Keratinocyte (primary cell): ENCODE measurements at regions not wholly inside any gene's neighbourhood (a gene's known extent, or its start where the extent isn't known, plus 50 kb on each side); places are given as distances from the start of the nearest gene placed in this dataset.

Experiments used
- EZH2 ChIP-seq: IDR thresholded peaks from one replicate; pipeline ENCODE4 v1.6.1; 2012; ENCODE audit warnings: inconsistent platforms, mild to moderate bottlenecking, low read length, moderate library complexity
- TF ChIP-seq, protein P1 (sequence below), 3 experiments: IDR thresholded peaks in 1 of 3; conservative IDR thresholded peaks in 1 of 3; optimal IDR thresholded peaks in 1 of 3; 2 replicates in 2 of 3; 3 replicates in 1 of 3; pipeline versions ENCODE3 to v1.5.1; 2011; ENCODE audit warnings: low read length in 3 of 3, mild to moderate bottlenecking in 3 of 3, moderate library complexity in 2 of 3, control low read depth in 1 of 3, inconsistent platforms in 1 of 3; ENCODE audit not compliant: insufficient read depth in 2 of 3; ENCODE audit errors: extremely low read depth in 1 of 3

DNA sequence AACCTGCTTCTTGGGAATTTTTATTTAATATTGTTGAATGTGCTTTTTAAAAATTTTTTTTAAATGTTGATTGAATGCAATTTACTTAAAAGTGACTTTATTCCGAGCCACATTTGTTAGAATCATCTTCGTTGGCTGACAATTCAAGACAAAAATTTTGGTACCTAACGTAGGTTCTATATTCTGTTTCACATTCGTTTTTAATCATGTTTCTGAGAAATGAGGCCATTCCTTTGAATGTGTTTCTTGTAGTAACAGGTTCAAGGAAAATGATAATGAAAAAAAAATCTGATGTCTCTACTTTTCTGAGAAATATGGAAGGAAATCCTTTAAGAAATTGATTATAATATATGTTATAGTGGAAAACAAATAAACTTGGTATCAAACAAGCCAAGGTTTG is 92.3 kb upstream of the DCLK2 start:
- TF ChIP-seq, protein P1, sequence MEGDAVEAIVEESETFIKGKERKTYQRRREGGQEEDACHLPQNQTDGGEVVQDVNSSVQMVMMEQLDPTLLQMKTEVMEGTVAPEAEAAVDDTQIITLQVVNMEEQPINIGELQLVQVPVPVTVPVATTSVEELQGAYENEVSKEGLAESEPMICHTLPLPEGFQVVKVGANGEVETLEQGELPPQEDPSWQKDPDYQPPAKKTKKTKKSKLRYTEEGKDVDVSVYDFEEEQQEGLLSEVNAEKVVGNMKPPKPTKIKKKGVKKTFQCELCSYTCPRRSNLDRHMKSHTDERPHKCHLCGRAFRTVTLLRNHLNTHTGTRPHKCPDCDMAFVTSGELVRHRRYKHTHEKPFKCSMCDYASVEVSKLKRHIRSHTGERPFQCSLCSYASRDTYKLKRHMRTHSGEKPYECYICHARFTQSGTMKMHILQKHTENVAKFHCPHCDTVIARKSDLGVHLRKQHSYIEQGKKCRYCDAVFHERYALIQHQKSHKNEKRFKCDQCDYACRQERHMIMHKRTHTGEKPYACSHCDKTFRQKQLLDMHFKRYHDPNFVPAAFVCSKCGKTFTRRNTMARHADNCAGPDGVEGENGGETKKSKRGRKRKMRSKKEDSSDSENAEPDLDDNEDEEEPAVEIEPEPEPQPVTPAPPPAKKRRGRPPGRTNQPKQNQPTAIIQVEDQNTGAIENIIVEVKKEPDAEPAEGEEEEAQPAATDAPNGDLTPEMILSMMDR (optimal IDR thresholded peaks at IDR 0.05 in 1 of 3, IDR thresholded peaks at IDR 0.05 in 1 of 3, conservative IDR thresholded peaks at IDR 0.05 in 1 of 3; ENCODE audit: extremely low read depth in 1 of 3, insufficient read depth in 2 of 3, low read length in 3 of 3) = no peak
- no peak for TF ChIP-seq EZH2
